GM21529 (cell line): ENCODE measurements at regions not wholly inside any gene's neighbourhood (a gene's known extent, or its start where the extent isn't known, plus 50 kb on each side); places are given as distances from the start of the nearest gene placed in this dataset.
"Not testable (repeated sequence)": the region's sequence is repeated elsewhere in the genome, so short reads cannot be mapped to it uniquely, and the experiment has no call there.

Source experiments
- ATAC-seq: cut with Tn5 transposase; IDR thresholded peaks from one replicate; pipeline ENCODE4 v1.9.1; 2021; ENCODE audit not compliant: unreplicated experiment

DNA sequence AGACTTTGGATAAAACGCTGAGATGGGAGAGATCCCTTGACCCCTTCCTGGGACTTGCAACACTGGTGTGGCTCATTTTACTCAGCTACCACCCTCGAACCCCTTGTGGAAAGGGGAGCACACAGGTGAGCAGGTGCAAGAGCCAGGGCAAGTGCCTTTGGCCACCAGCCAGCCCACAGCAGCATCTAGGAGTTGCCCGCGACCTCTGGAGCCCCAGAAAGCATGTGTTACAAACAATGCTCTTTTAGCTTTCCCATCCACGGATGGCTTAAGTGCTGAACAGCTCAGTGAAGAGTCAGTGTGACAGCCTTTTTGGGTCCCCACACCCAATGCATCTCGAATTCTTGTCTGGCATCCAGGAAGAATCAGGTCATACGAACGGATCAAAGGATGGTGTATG is 197.8 kb downstream of the MEMO1 start:
- no peak for ATAC-seq

DNA sequence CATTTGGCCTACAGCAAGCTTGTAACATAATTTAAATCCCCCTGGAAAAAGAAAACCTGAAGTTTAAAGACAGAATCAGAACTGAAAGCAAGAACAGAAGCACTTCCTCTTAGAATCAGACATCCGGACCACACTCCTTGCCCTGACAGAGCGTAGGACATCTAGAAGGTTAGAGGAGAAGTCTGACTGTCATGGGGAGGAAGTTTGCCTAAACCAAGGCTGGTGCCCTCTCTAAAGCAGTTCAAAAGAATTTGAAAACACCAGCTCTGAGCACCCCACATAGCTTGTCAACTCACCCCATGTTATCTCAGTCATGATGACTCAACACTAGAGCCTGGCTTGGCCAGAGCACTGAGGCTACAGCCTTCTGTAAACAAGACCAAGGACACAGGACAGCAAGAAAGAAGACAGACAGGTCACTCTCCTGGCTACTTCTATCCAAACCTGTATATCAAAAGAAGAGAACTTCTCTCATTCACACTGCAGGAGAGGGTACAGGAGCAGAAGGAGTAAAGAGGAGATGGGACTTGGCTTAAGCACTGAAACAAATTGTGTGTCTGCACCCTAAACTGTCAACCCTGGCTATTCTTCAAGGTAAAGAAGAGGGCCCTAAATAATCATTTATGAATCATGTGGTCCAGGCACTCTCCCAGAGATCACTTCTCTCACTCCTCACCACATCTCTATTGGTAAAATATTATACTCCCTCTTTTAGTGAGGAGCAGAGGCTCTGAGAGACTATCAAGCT is 198.6 kb downstream of the MEMO1 start:
- ATAC-seq, result peak; percentile 99

DNA sequence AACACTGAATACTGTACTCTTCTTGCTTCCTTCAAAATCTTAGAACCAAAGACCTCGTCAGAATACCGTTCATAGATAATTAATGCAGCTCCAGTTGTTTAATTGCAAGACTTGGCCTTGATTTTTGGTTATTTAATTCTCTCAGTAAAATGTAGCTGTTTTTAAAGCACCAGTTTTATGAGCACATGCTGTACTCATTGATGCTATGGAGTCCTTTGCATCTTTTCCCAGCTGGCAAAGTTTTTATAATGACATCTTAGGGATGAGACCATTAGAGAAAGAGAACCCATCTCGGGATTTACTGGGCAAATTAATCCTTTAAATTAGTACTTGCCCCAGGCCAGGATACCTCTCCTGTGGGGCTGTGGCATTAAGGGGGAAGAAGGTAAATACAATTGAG is 199.3 kb downstream of the MEMO1 start:
- ATAC-seq, result no peak

DNA sequence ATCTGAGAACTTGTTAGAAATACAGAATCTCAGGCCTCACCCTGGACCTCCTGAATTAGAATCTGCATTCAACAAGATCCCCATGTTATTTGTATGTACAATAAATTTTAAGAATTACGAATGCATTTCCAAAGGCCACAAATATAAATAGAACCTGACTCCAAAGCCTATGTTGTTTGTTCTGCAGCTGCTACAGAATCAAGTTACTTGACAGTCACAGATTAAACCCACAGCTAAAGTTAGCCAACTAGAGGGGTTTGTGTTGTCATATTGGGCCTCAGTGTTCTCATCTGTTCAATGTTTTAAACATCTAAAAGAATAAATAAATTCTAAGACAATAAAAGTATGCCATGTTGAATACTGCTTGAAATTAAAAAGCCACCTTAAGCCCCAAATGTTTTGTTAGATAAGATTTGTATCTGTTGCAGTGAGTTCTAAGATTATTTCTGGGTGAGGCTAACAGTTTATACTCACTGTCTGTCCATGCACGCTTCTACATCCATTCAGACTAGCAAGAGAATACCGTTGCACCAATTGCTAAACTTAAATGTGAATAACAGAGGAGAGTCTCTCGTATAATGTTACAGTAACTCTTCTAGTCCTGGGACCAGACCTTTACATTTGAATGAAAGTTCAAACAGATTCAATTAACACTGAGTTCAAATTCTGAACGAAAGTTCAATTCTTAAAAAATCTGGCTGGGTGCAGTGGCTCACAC is 200.4 kb downstream of the MEMO1 start:
- ATAC-seq, result no peak

DNA sequence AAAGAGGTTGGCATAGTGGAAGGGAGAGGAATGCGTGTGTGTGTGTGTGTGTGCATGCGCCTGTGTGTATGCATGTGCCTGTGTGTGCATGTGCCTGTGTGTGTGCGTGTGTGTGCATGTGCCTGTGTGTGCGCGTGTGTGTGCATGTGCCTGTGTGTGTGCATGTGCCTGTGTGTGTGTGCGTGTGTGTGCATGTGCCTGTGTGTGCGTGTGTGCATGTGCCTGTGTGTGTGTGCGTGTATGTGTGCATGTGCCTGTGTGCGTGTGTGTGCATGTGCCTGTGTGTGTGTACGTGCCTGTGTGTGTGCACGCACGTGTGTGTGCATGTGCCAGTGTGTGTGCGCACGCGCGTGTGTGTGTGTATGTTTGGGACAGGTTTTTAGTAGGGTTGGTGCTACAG is 205.1 kb downstream of the MEMO1 start:
- no peak for ATAC-seq

DNA sequence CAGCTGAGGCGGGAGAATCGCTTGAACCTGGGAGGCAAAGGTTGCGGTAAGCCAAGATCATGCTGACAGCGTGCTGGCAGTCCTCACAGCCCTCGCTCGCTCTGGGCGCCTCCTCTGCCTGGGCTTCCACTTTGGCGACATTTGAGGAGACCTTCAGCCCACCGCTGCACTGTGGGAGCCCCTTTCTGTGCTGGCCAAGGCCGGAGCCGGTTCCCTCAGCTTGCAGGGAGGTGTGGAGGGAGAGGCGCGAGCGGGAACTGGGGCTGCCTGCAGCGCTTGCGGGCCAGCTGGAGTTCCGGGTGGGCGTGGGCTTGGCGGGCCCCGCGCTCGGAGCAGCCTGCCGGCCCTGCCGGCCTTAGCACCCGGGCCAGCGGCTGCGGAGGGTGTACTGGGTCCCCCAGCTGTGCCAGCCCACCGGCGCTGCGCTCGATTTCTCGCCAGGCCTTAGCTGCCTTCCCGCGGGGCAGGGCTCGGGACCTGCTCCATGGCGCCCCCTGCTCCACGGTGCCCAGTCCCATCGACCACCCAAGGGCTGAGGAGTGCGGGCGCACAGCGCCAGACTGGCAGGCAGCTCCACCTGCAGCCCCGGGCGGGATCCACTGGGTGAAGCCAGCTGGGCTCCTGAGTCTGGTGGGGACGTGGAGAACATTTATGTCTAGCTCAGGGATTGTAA is 207.2 kb downstream of the MEMO1 start:
- ATAC-seq, result not testable (repeated sequence)

DNA sequence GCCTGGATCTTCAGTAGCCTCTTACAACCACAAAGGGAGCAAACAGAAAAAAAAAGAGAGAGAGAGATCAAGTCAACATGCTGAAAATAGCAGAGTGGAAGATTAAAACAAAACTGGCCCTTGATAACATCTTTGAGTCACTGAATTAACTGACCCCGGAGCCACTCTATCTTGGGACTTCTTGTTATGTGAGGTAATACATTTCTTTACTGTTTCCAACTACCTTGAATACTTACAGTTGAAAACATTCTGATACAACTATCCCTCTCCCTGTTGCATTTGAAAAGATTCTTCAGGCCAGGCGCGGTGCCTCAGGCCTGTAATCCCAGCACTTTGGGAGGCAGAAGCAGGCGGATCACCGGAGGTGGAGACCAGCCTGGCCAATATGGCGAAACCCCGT is 208.1 kb downstream of the MEMO1 start:
- ATAC-seq, result no peak

DNA sequence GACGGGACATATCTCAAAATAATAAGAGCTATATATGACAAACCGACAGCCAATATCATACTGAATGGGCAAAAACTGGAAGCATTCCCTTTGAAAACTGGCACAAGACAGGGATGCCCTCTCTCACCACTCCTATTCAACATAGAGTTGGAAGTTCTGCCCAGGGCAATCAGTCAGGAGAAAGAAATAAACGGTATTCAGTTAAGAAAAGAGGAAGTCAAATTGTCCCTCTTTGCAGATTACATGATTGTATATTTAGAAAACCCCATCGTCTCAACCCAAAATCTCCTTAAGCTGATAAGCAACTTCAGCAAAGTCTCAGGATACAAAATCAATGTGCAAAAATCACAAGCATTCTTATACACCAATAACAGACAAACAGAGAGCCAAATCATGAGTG is 211.5 kb downstream of the MEMO1 start:
- ATAC-seq, result not testable (repeated sequence)

DNA sequence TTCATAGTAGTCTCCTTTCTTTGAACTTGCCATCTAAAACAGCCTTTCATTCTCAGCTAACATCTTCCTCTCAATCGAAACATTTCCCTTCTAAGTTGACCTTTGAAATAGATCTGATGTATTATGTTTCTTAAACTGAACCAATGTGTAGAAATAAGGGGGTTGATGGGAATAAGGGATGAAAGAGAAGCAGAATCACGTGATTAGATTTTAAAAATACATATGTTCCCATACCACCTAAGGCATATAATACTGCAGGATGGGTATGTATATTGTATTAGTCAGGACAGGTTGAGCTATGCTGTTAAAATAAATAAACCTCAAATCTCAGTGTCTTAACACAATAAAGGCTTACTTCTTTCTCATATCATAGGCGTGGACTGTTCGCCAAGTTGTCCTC is 207.5 kb upstream of the SRD5A2 start:
- no peak for ATAC-seq

DNA sequence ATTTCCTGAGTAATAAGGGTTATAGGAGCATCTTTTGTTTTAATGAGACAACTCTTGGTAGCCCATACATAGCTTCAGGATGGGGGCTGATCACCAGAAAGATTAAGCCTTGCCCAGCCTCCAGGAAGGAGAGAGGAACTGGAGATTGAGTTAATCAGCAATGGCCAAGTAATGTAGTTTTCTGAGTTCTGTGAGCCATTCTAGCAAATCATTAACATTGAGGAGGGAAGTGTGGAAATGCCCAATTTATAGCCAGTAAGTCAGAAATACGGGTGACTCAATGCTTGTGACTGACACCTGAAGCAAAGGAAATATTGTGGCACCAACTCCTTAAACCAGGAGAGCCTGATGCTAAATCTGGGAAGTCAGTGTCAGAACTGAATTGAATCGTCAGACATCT is 205.1 kb upstream of the SRD5A2 start:
- no peak for ATAC-seq

DNA sequence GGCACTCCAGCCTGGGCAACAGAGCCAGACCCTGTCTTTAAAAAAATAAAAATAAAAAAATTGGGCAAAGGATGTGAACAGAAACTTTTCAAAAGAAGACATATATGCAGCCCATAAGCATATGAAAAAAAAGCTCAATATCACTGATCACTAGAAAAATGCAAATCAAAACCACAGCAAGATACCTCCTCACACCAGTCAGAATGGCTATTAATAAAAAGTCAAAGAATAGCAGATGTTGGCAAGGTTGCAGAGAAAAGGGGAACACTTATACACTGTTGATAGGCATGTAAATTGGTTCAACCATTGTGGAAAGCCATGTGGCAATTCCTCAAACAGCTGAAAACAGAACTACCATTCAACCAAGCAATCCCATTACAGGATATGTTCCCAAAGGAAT is 204.1 kb upstream of the SRD5A2 start:
- no peak for ATAC-seq

DNA sequence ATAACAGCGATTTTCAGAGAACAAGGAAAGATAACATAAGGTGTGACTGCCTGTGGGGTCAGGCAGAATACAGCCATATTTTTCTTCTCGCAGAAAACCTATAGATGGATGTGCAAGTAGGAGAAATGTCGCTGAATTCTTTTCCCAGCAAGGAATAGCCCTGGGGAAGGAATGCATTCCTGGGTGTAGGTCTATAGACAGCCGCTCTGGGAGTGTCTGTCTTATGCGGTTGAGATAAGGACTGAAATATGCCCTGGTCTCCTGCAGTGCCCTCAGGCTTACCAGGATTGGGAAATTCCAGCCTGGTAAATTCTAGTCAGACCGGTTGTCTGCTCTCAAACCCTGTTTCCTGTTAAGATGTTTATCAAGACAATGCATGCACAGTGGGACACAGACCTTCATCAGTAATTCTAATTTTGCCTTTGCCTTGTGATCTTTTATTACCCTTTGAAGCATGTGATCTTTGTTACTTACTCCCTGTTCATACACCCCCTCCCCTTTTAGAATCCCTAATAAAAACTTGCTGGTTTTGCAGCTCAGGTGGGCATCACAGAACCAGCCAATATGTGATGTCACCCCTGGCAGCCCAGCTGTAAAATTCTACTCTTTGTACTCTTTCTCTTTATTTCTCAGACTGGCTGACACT is 202.8 kb upstream of the SRD5A2 start:
- ATAC-seq, result not testable (repeated sequence)

DNA sequence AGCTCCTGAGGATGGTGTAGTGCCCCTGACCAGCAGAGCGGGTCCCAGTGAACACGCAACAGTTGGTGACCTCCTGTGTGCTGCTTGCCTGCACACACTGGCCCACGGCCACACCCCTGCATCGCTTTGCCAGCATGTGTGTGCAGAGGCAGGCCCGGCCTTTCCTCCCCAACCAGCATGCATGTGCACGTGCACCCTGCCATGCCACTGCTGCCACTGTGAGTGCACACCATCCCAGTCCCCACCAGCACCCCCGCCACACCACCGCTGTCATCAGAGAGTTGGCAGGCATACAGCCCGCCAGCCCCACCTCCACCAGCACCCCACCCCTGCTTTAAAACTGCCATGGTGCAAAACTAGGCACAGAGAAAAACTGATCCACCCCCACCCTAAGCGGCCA is 197.4 kb upstream of the SRD5A2 start:
- ATAC-seq, result no peak

DNA sequence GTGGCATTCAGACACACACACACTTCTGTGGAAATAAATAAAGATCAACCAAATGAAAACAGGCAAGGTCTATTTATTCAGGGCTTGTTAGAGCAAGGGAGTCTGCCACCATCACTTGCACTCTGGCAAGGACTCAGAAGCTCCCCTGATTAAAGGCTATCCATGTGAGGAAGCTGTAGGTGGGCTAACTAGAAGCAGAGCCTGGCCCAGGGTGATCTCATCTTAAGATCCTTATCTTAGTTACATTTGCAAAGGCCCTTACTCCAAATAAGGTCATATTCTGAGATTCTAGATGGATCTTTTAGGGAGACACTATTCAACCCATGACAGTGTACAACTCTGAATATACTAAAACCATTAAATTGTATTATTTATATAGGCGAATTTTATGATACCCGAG is 190.0 kb upstream of the SRD5A2 start:
- no peak for ATAC-seq

DNA sequence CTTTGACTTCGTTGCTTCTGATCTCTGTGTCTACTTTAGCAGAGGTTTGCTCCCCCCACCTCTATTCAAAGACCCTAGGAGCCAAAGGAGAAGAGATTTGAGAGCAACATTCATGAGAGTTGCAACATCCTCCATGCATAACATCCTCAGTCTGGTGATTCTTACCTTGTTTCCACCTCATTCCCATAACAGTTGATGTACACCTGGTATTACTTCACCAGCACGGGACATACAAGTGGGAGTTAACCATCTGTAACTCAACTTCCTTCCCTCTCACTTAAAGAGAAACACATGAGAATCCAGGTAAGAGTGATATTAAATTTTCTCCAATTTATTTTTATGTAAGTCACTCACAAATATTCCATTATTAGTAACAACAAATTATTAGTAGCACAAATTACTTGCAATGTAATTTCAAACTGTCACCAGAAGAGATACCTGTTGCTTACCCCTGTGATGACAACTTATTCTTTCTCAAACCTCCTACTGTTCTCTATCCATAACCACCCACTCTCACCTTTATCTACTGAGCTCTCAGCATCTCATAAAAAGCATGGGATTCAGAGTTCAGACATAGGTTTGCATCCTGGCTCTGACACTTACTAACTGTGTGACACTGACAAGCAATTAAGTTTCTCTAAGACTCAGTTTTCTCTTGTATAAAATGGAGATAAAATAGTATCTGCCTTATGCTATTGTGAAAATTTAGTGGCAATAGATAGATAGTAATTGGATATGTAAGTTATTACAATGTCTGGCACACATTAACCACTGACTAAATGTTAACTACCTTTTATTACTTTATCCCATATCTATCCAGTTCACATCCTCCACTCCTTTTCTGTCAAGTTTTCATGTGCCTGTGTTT is 184.6 kb upstream of the SRD5A2 start:
- no peak for ATAC-seq

DNA sequence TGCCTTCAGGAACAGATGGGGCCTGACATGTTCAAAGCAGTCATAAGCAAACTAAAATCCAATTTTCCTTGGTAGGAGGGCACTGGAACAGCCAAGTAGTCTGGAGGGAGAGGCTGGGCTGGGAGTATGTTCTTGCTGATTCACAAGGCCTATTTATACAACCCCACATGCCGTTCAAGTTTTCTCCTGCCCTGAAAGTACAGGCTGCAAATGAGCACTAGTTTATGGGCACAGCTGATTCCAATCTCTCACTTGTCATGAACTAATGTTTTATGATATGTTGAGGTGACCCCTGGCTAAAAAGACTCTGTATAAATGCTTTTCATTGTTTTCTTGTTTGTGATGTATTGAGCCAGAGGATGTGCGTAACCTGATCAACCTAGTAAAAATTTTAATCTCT is 183.4 kb upstream of the SRD5A2 start:
- no peak for ATAC-seq

DNA sequence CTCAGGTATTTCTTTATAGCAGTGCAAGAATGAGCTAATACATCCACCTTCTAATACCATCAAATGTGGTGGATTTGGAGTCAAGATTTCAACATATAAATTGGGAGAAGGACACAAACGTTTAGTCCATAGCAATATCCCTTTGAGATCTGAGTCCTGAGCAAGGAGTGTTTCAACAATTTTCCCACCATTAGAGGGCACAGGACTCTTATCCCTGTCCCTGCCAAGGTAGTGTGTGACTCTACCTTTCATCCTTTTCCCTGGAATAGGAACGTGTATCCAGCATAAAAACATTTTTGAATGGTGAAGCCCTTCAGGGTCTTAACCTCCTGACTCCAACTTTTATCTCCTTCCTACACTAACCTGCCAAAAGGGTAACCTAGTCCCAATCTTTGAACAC is 181.3 kb upstream of the SRD5A2 start:
- ATAC-seq, result no peak

DNA sequence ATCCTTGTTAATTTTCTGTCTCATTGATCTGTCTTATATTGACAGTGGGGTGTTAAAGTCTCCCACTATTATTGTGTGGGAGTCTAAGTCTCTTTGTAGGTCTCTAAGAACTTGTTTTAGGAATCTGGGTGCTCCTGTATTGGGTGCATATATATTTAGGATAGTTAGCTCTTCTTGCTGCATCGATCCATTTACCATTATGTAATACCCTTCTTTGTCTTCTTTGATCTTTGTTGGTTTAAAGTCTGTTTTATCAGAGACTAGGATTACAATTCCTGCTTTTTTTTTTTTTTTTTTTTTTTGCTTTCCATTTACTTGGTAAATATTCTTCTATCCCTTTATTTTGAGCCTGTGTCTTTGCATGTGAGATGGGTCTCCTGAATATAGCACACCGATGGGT is 176.6 kb upstream of the SRD5A2 start:
- ATAC-seq, result not testable (repeated sequence)

DNA sequence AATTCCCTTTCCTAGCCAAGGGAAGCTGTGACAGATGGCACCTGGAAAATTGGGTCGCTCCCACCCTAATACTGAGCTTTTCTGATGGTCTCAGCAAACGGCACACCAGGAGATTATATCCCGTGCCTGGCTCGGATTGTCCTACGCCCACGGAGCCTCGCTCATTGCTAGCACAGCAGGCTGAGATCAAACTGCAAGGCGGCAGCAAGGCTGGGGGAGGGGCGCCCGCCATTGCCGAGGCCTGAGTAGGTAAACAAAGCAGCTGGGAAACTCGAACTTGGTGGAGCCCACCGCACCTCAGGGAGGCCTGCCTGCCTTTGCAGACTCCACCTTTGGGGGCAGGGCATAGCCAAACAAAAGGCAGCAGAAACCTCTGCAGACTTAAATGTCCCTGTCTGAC is 168.0 kb upstream of the SRD5A2 start:
- not testable (repeated sequence) for ATAC-seq

DNA sequence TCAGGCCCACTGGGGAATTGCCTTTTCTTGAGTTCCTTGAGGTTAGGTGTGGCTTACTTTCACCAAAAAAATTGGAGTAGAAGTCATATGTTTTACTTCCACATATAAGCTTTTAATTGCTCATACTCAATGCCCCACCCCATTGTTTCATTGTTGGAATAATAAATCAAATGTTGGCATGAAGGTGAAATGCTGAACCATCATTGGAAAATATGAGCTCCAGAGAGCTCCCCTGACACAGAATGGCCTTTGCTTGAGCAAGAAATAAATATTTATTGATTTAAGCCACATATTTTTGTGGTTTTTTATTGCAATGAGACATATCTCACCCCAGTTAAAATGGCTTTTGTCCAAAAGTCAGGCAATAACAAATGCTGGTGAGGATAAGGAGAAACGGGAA is 167.3 kb upstream of the SRD5A2 start:
- ATAC-seq, result no peak

DNA sequence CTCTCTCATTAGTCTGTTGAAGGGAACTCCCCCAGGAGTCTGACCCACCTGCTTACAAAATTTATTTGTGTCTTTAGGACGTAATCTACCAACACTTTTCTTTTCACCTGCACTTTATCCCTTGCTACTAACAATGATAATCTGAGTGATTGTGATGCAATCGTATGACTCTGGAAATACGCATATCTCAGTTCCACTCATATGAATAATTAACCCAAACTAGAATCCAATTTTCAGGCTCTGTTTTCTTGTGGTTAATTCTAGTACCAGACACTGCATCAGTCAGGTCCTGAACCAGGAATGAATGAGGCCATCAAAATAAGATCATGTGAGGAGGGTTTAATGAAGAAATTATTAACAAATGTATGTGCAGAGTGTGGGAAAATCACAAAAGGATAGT is 158.4 kb upstream of the SRD5A2 start:
- ATAC-seq, result no peak
